ENCODE measurements at regions not wholly inside any gene's neighbourhood (a gene's known extent, or its start where the extent isn't known, plus 50 kb on each side); places are given as distances from the start of the nearest gene placed in this dataset.
A peak's percentile ranks its signal among the peaks of the same experiment; 100 is the strongest.
"Not testable (repeated sequence)": the region's sequence is repeated elsewhere in the genome, so short reads cannot be mapped to it uniquely, and the experiment has no call there.

GRCh38 chr1:115164484-115164883 is 75.2 kb upstream of the TSPAN2 start:
- no peak for TF ChIP-seq CTCF (conservative IDR thresholded peaks at IDR 0.05; ENCODE audit: low read depth, low read length)
- no peak for DNase-seq (ENCODE audit: low read depth)
- no peak overlapping the region for H3K4me3 ChIP-seq (ENCODE audit: low read depth, low read length)

GRCh38 chr1:115160728-115161127 is 71.4 kb upstream of the TSPAN2 start:
- no peak for DNase-seq (ENCODE audit: low read depth)

GRCh38 chr1:115159958-115160357 is 70.7 kb upstream of the TSPAN2 start:
- DNase-seq (ENCODE audit: low read depth), result no peak
- TF ChIP-seq CTCF (conservative IDR thresholded peaks at IDR 0.05; ENCODE audit: low read depth, low read length), result no peak
- H3K4me3 ChIP-seq (ENCODE audit: low read depth, low read length), result no peak overlapping the region

More at GRCh38 chr1:115160728-115161127, 71.4 kb upstream of the TSPAN2 start:
- H3K4me3 ChIP-seq (ENCODE audit: low read depth, low read length), result no peak overlapping the region
- TF ChIP-seq CTCF (conservative IDR thresholded peaks at IDR 0.05; ENCODE audit: low read depth, low read length), result no peak

- TF ChIP-seq CTCF (conservative IDR thresholded peaks at IDR 0.05; ENCODE audit: low read depth, low read length), result no peak
- no peak for DNase-seq (ENCODE audit: low read depth)
These were observed 68.9 kb upstream of the TSPAN2 start for GRCh38 chr1:115158181-115158580.

GRCh38 chr1:115156826-115157468 is 67.6 kb upstream of the TSPAN2 start:
- DNase-seq (ENCODE audit: low read depth), result no peak
- TF ChIP-seq CTCF (conservative IDR thresholded peaks at IDR 0.05; ENCODE audit: low read depth, low read length), result no peak
- no peak overlapping the region for H3K4me3 ChIP-seq (ENCODE audit: low read depth, low read length)

More at GRCh38 chr1:115158181-115158580, 68.9 kb upstream of the TSPAN2 start:
- no peak overlapping the region for H3K4me3 ChIP-seq (ENCODE audit: low read depth, low read length)

- no peak overlapping the region for H3K4me3 ChIP-seq (ENCODE audit: low read depth, low read length)
- no peak for DNase-seq (ENCODE audit: low read depth)
- no peak for TF ChIP-seq CTCF (conservative IDR thresholded peaks at IDR 0.05; ENCODE audit: low read depth, low read length)
These were observed 64.8 kb upstream of the TSPAN2 start for GRCh38 chr1:115153966-115154557.

GRCh38 chr1:115147928-115148327 is 58.6 kb upstream of the TSPAN2 start:
- peak overlapping the region; percentile 21 for H3K4me3 ChIP-seq (ENCODE audit: low read depth, low read length)
- not testable (repeated sequence) for DNase-seq (ENCODE audit: low read depth)

Data from epithelial cell of proximal tubule (primary cell).